ENCODE measurements at regions not wholly inside any gene's neighbourhood (a gene's known extent, or its start where the extent isn't known, plus 50 kb on each side); places are given as distances from the start of the nearest gene placed in this dataset.

DNA sequence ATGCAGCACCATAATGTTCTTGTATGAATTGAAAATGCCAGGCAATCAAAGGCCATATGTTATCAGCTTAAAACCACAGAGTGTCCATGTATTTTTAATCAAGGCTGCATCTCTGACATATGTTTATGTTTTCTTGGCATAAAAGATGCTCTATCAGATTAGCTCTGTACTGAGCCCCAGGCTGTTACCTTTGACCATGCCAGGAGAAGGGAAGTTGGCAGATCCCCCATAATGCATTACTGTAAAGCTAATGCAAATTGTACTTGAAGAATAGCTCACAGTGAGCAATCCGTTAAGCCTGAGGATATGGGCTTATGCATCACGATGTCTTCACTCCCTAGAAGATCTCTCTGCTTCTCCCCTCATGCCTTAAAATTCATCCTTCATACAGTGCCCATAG lies 414.4 kb downstream of the BRINP1 start:
- H3K27me3 ChIP-seq (ENCODE audit: control insufficient read depth, extremely low read depth, insufficient read depth, low read length) = no peaks in the 10 kb centered on the region
- H3K36me3 ChIP-seq (ENCODE audit: control insufficient read depth in 2 of 2, extremely low read depth in 1 of 2, insufficient read depth in 2 of 2, low read length in 2 of 2) = no peaks in the 10 kb centered on the region
- H3K79me2 ChIP-seq (ENCODE audit: control insufficient read depth, insufficient read depth, low read length) = no peaks in the 10 kb centered on the region
- dilution Hi-C loops (cut with MboI; ENCODE audit: extremely low pct_ligation_motif_present, low sequenced_read_pairs) = no loop called here
- no peaks in the 10 kb centered on the region for H4K20me1 ChIP-seq (ENCODE audit: control insufficient read depth, extremely low read depth, insufficient read depth, low read length)
- no peak overlapping the region for H3K27ac ChIP-seq (ENCODE audit: control insufficient read depth, insufficient read depth, low read length)
- H3K4me2 ChIP-seq (ENCODE audit: control insufficient read depth, extremely low read depth, insufficient read depth, low read depth, low read length) = no peak overlapping the region
- no peak for DNase-seq (ENCODE audit: low read depth, low spot score)
- H3K4me1 ChIP-seq (ENCODE audit: control insufficient read depth, extremely low read depth, insufficient read depth, low read length) = no peaks in the 10 kb centered on the region
- no peak overlapping the region for H3K4me3 ChIP-seq (ENCODE audit: control insufficient read depth in 2 of 3, extremely low read depth in 1 of 3, insufficient read depth in 2 of 3, low read depth in 1 of 3, low read length in 3 of 3)
- no peaks in the 10 kb centered on the region for H3K9me1 ChIP-seq (ENCODE audit: control insufficient read depth, extremely low read depth, insufficient read depth, low read length)
- TF ChIP-seq CTCF (optimal IDR thresholded peaks at IDR 0.05 in 1 of 3, IDR thresholded peaks at IDR 0.05 in 1 of 3, conservative IDR thresholded peaks at IDR 0.05 in 1 of 3; ENCODE audit: extremely low read depth in 1 of 3, insufficient read depth in 2 of 3, low read length in 3 of 3) (no peak), EZH2 (IDR thresholded peaks at IDR 0.05; ENCODE audit: low read length) (no peak)
- no peak for FAIRE-seq
- no peaks in the 10 kb centered on the region for H3K9me3 ChIP-seq (ENCODE audit: control insufficient read depth, low read depth, low read length)
- H3K9ac ChIP-seq (ENCODE audit: control insufficient read depth, extremely low read depth, insufficient read depth, low read length) = no peak overlapping the region
- H2AFZ ChIP-seq (ENCODE audit: control insufficient read depth, low read length) = no peak overlapping the region

DNA sequence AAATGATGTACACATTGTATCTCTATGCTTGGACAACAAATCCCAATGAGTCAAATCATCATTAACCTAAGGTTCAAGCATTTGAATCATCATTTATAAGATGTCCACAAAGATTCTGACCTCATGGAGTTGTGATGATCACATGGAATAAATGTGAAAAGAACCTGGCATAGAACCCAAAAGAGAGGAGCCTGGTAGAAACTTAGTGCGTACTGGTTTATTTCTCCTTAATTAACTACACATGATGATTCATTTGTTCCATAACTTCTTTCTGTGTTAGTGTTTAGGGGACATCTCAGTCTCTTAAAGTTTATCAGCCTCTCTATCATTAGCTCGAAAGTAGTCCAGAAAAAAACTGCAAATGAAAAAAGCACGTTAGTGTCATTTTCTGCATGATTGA lies 411.6 kb downstream of the BRINP1 start:
- no peaks in the 10 kb centered on the region for H3K79me2 ChIP-seq (ENCODE audit: control insufficient read depth, insufficient read depth, low read length)
- no peak for FAIRE-seq
- no peaks in the 10 kb centered on the region for H3K9me3 ChIP-seq (ENCODE audit: control insufficient read depth, low read depth, low read length)
- no peaks in the 10 kb centered on the region for H3K4me1 ChIP-seq (ENCODE audit: control insufficient read depth, extremely low read depth, insufficient read depth, low read length)
- H3K27me3 ChIP-seq (ENCODE audit: control insufficient read depth, extremely low read depth, insufficient read depth, low read length) = no peaks in the 10 kb centered on the region
- H3K4me2 ChIP-seq (ENCODE audit: control insufficient read depth, extremely low read depth, insufficient read depth, low read depth, low read length) = no peak overlapping the region
- DNase-seq (ENCODE audit: low read depth, low spot score) = no peak
- no peak overlapping the region for H3K27ac ChIP-seq (ENCODE audit: control insufficient read depth, insufficient read depth, low read length)
- dilution Hi-C loops (cut with MboI; ENCODE audit: extremely low pct_ligation_motif_present, low sequenced_read_pairs) = no loop called here
- no peak overlapping the region for H2AFZ ChIP-seq (ENCODE audit: control insufficient read depth, low read length)
- H3K4me3 ChIP-seq (ENCODE audit: control insufficient read depth in 2 of 3, extremely low read depth in 1 of 3, insufficient read depth in 2 of 3, low read depth in 1 of 3, low read length in 3 of 3) = no peak overlapping the region
- no peaks in the 10 kb centered on the region for H3K9me1 ChIP-seq (ENCODE audit: control insufficient read depth, extremely low read depth, insufficient read depth, low read length)
- no peaks in the 10 kb centered on the region for H3K36me3 ChIP-seq (ENCODE audit: control insufficient read depth in 2 of 2, extremely low read depth in 1 of 2, insufficient read depth in 2 of 2, low read length in 2 of 2)
- H4K20me1 ChIP-seq (ENCODE audit: control insufficient read depth, extremely low read depth, insufficient read depth, low read length) = no peaks in the 10 kb centered on the region
- no peak for TF ChIP-seq CTCF (optimal IDR thresholded peaks at IDR 0.05 in 1 of 3, IDR thresholded peaks at IDR 0.05 in 1 of 3, conservative IDR thresholded peaks at IDR 0.05 in 1 of 3; ENCODE audit: extremely low read depth in 1 of 3, insufficient read depth in 2 of 3, low read length in 3 of 3)
- no peak for TF ChIP-seq EZH2 (IDR thresholded peaks at IDR 0.05; ENCODE audit: low read length)
- no peak overlapping the region for H3K9ac ChIP-seq (ENCODE audit: control insufficient read depth, extremely low read depth, insufficient read depth, low read length)
